IMR-90 (cell line): ENCODE measurements at regions not wholly inside any gene's neighbourhood (a gene's known extent, or its start where the extent isn't known, plus 50 kb on each side); places are given as distances from the start of the nearest gene placed in this dataset.

Experiments used
- CEBPB ChIP-seq: IDR thresholded peaks from 2 replicates; pipeline ENCODE4 v1.6.1; 2012; ENCODE audit warnings: low read depth, low read length, improper control_type of control experiment
- MAZ ChIP-seq: IDR thresholded peaks from 2 replicates; pipeline ENCODE4 v1.6.1; 2012; ENCODE audit warnings: low read depth, mild to moderate bottlenecking, low read length, improper control_type of control experiment, moderate library complexity, borderline replicate concordance
- MXI1 ChIP-seq: IDR thresholded peaks from 2 replicates; pipeline ENCODE4 v1.6.1; 2012; ENCODE audit warnings: low read depth, mild to moderate bottlenecking, low read length, moderate library complexity, borderline replicate concordance
- POLR2A ChIP-seq: IDR thresholded peaks from 2 replicates; pipeline ENCODE4 v1.6.1; 2012; ENCODE audit warnings: mild to moderate bottlenecking, low read depth, low read length
- RAD21 ChIP-seq: IDR thresholded peaks from 2 replicates; pipeline ENCODE4 v1.6.1; 2012; ENCODE audit warnings: low read length, improper control_type of control experiment
- SMC3 ChIP-seq: fragments of 150-350 bp; IDR thresholded peaks from 2 replicates; pipeline ENCODE4 v1.6.1; 2016; ENCODE audit warnings: low read depth, mild to moderate bottlenecking, antibody characterized with exemption, low read length, moderate library complexity
- TF ChIP-seq, protein P1 (sequence below): conservative IDR thresholded peaks from 2 replicates; pipeline ENCODE4 v1.5.1; 2012; ENCODE audit warnings: mild to moderate bottlenecking, low read depth, low read length, improper control_type of control experiment
- TF ChIP-seq, protein P2 (sequence below): fragments of 150-350 bp; IDR thresholded peaks from 2 replicates; pipeline ENCODE4 v1.6.1; 2016; ENCODE audit warnings: low read depth, mild to moderate bottlenecking, low read length, moderate library complexity, borderline replicate concordance

DNA sequence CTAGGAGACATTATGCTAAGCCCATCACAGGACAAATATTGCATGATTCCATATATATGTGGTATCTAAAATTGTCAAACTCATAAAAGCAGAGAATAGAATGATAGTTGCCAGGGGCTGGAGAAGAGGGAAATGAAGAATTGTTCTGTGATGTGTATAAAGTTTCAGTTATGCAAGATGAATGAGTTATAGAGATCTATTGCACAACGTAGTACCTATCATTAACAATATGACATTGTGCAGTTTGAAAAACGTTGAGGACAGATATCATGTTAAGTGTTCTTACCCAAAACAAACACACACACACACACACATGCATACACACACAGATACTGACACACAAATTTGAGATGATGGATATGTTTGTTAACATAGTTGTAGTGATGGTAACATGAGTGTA is 871.6 kb upstream of the GOT2 start:
- TF ChIP-seq, protein P1, sequence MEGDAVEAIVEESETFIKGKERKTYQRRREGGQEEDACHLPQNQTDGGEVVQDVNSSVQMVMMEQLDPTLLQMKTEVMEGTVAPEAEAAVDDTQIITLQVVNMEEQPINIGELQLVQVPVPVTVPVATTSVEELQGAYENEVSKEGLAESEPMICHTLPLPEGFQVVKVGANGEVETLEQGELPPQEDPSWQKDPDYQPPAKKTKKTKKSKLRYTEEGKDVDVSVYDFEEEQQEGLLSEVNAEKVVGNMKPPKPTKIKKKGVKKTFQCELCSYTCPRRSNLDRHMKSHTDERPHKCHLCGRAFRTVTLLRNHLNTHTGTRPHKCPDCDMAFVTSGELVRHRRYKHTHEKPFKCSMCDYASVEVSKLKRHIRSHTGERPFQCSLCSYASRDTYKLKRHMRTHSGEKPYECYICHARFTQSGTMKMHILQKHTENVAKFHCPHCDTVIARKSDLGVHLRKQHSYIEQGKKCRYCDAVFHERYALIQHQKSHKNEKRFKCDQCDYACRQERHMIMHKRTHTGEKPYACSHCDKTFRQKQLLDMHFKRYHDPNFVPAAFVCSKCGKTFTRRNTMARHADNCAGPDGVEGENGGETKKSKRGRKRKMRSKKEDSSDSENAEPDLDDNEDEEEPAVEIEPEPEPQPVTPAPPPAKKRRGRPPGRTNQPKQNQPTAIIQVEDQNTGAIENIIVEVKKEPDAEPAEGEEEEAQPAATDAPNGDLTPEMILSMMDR: no peak
- TF ChIP-seq CEBPB (peak; percentile 59), POLR2A (no peak), RAD21 (no peak), MAZ (no peak), SMC3 (no peak), MXI1 (no peak)
- TF ChIP-seq, protein P2, sequence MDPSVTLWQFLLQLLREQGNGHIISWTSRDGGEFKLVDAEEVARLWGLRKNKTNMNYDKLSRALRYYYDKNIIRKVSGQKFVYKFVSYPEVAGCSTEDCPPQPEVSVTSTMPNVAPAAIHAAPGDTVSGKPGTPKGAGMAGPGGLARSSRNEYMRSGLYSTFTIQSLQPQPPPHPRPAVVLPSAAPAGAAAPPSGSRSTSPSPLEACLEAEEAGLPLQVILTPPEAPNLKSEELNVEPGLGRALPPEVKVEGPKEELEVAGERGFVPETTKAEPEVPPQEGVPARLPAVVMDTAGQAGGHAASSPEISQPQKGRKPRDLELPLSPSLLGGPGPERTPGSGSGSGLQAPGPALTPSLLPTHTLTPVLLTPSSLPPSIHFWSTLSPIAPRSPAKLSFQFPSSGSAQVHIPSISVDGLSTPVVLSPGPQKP: no peak
